Keratinocyte (primary cell): ENCODE measurements at regions not wholly inside any gene's neighbourhood (a gene's known extent, or its start where the extent isn't known, plus 50 kb on each side); places are given as distances from the start of the nearest gene placed in this dataset.

Experiments used
- DNase-seq: peaks from one replicate; pipeline ENCODE4 v3.0.0-alpha.2; 2011; ENCODE audit warnings: low read depth, missing footprints, low spot score
- FAIRE-seq: peaks from 2 replicates; lab custom pipeline; 2011; peaks lifted over from hg19 to GRCh38; lab: Jason Lieb, UNC
- H2AFZ ChIP-seq: 2 replicates; pipeline ENCODE4 v1.6.0; 2012; ENCODE audit warnings: low read length, control low read depth, inconsistent platforms; ENCODE audit not compliant: control insufficient read depth
- H3K27ac ChIP-seq: 2 replicates; pipeline ENCODE4 v1.5.1; 2011; ENCODE audit warnings: low read length; ENCODE audit not compliant: control insufficient read depth, insufficient read depth
- H3K27me3 ChIP-seq: 3 replicates; pipeline ENCODE4 v1.6.0; 2011; ENCODE audit warnings: low read length; ENCODE audit not compliant: control insufficient read depth, insufficient read depth; ENCODE audit errors: extremely low read depth
- H3K36me3 ChIP-seq, 2 experiments: 2 replicates in 1 of 2; 3 replicates in 1 of 2; pipeline ENCODE4 v1.5.1; 2011; ENCODE audit warnings: low read length in 2 of 2, mild to moderate bottlenecking in 1 of 2; ENCODE audit not compliant: control insufficient read depth in 2 of 2, insufficient read depth in 2 of 2; ENCODE audit errors: extremely low read depth in 1 of 2
- H3K4me1 ChIP-seq: 3 replicates; pipeline ENCODE4 v1.5.1; 2011; ENCODE audit warnings: low read length; ENCODE audit not compliant: control insufficient read depth, insufficient read depth; ENCODE audit errors: extremely low read depth
- H3K4me2 ChIP-seq: 3 replicates; pipeline ENCODE4 v1.6.0; 2011; ENCODE audit warnings: low read depth, low read length; ENCODE audit not compliant: control insufficient read depth, insufficient read depth; ENCODE audit errors: extremely low read depth
- H3K4me3 ChIP-seq, 3 experiments: fragments of 200-600 bp in 1 of 3; sonication (generic) in 1 of 3; 2 replicates in 2 of 3; 3 replicates in 1 of 3; pipeline ENCODE4 v1.5.1; 2011 to 2016; ENCODE audit warnings: low read length in 3 of 3, mild to moderate bottlenecking in 3 of 3, control low read depth in 2 of 3, inconsistent platforms in 1 of 3, low read depth in 1 of 3, mixed read lengths in 1 of 3, mixed run types in 1 of 3, moderate library complexity in 1 of 3; ENCODE audit not compliant: control insufficient read depth in 2 of 3, insufficient read depth in 2 of 3; ENCODE audit errors: extremely low read depth in 1 of 3
- H3K79me2 ChIP-seq: 2 replicates; pipeline ENCODE4 v1.6.0; 2012; ENCODE audit warnings: low read length; ENCODE audit not compliant: control insufficient read depth, insufficient read depth
- H3K9ac ChIP-seq: 3 replicates; pipeline ENCODE4 v1.6.0; 2011; ENCODE audit warnings: low read length; ENCODE audit not compliant: control insufficient read depth, insufficient read depth; ENCODE audit errors: extremely low read depth
- H3K9me1 ChIP-seq: 3 replicates; pipeline ENCODE4 v1.6.0; 2011; ENCODE audit warnings: low read length; ENCODE audit not compliant: control insufficient read depth, insufficient read depth; ENCODE audit errors: extremely low read depth
- H3K9me3 ChIP-seq: 2 replicates; pipeline ENCODE4 v1.5.1; 2012; ENCODE audit warnings: low read depth, low read length; ENCODE audit not compliant: control insufficient read depth
- H4K20me1 ChIP-seq: 3 replicates; pipeline ENCODE4 v1.6.0; 2011; ENCODE audit warnings: low read length; ENCODE audit not compliant: control insufficient read depth, insufficient read depth; ENCODE audit errors: extremely low read depth
- CTCF ChIP-seq, 3 experiments: IDR thresholded peaks in 1 of 3; conservative IDR thresholded peaks in 1 of 3; optimal IDR thresholded peaks in 1 of 3; 2 replicates in 2 of 3; 3 replicates in 1 of 3; pipeline versions ENCODE3 to v1.5.1; 2011; ENCODE audit warnings: low read length in 3 of 3, mild to moderate bottlenecking in 3 of 3, moderate library complexity in 2 of 3, control low read depth in 1 of 3, inconsistent platforms in 1 of 3; ENCODE audit not compliant: insufficient read depth in 2 of 3; ENCODE audit errors: extremely low read depth in 1 of 3
- EZH2 ChIP-seq: IDR thresholded peaks from one replicate; pipeline ENCODE4 v1.6.1; 2012; ENCODE audit warnings: inconsistent platforms, mild to moderate bottlenecking, low read length, moderate library complexity
- dilution Hi-C: fragments of 300-500 bp; cut with MboI; formaldehyde crosslinking; loops from one replicate; pipeline ENCODE4 v1.7.0; 2020; ENCODE audit warnings: low sequenced_read_pairs; ENCODE audit not compliant: extremely low pct_ligation_motif_present

- no peaks in the 10 kb centered on the region for H3K79me2 ChIP-seq
- no peak for TF ChIP-seq CTCF (optimal IDR thresholded peaks at IDR 0.05 in 1 of 3, IDR thresholded peaks at IDR 0.05 in 1 of 3, conservative IDR thresholded peaks at IDR 0.05 in 1 of 3; ENCODE audit: extremely low read depth in 1 of 3, insufficient read depth in 2 of 3, low read length in 3 of 3)
- dilution Hi-C loops, result no loop called here
- H3K9me1 ChIP-seq, result no peaks in the 10 kb centered on the region
- H3K27ac ChIP-seq, result no peak overlapping the region
- no peaks in the 10 kb centered on the region for H4K20me1 ChIP-seq
- no peak for DNase-seq
- no peak overlapping the region for H3K4me2 ChIP-seq
- H3K27me3 ChIP-seq, result no peaks in the 10 kb centered on the region
- no peak overlapping the region for H3K9ac ChIP-seq
- FAIRE-seq, result no peak
- no peaks in the 10 kb centered on the region for H3K4me1 ChIP-seq
- H2AFZ ChIP-seq, result no peak overlapping the region
- H3K4me3 ChIP-seq, result no peak overlapping the region
- no peaks in the 10 kb centered on the region for H3K36me3 ChIP-seq
- no peaks in the 10 kb centered on the region for H3K9me3 ChIP-seq
Observed at GRCh38 chr11:116096272-116096995, 592.2 kb upstream of the CADM1 start.

- dilution Hi-C loops, result no loop called here
- FAIRE-seq, result no peak
- no peak overlapping the region for H3K27ac ChIP-seq
Observed at GRCh38 chr11:116093481-116094270, 589.5 kb upstream of the CADM1 start.

More at GRCh38 chr11:116093481-116094270, 589.5 kb upstream of the CADM1 start:
- Histone ChIP-seq H3K9me1 (no peaks in the 10 kb centered on the region), H3K4me3 (no peak overlapping the region), H3K4me1 (no peaks in the 10 kb centered on the region), H2AFZ (no peak overlapping the region), H3K79me2 (no peaks in the 10 kb centered on the region), H4K20me1 (no peaks in the 10 kb centered on the region), H3K9me3 (no peaks in the 10 kb centered on the region), H3K9ac (no peak overlapping the region), H3K4me2 (no peak overlapping the region), H3K36me3 (no peaks in the 10 kb centered on the region), H3K27me3 (no peaks in the 10 kb centered on the region)
- no peak for DNase-seq
- no peak for TF ChIP-seq CTCF (optimal IDR thresholded peaks at IDR 0.05 in 1 of 3, IDR thresholded peaks at IDR 0.05 in 1 of 3, conservative IDR thresholded peaks at IDR 0.05 in 1 of 3; ENCODE audit: extremely low read depth in 1 of 3, insufficient read depth in 2 of 3, low read length in 3 of 3)
- TF ChIP-seq EZH2, result no peak
